Mucosa of rectum (tissue), 2 donors: ENCODE measurements at regions not wholly inside any gene's neighbourhood (a gene's known extent, or its start where the extent isn't known, plus 50 kb on each side); places are given as distances from the start of the nearest gene placed in this dataset.

Source experiments
- H3K27ac ChIP-seq, 2 donors: one replicate each; pipeline ENCODE4 v1.7.0; 2013; ENCODE audit warnings: inconsistent platforms in 2 of 2, low read depth in 2 of 2, low read length in 2 of 2
- H3K27me3 ChIP-seq, 2 donors: one replicate each; pipeline ENCODE4 v1.7.0; 2013; ENCODE audit warnings: low read length in 2 of 2; ENCODE audit not compliant: control insufficient read depth in 2 of 2, insufficient read depth in 2 of 2
- H3K36me3 ChIP-seq, 2 donors: one replicate each; pipeline ENCODE4 v1.7.0; 2013; ENCODE audit warnings: low read length in 2 of 2; ENCODE audit not compliant: control insufficient read depth in 2 of 2, insufficient read depth in 2 of 2
- H3K4me1 ChIP-seq, 2 donors: one replicate each; pipeline ENCODE4 v1.7.0; 2013; ENCODE audit warnings: low read length in 2 of 2, mild to moderate bottlenecking in 1 of 2; ENCODE audit not compliant: control insufficient read depth in 2 of 2, insufficient read depth in 2 of 2
- H3K4me3 ChIP-seq, 2 donors: one replicate each; pipeline ENCODE4 v1.7.0; 2013; ENCODE audit warnings: low read length in 2 of 2
- H3K9ac ChIP-seq, 2 donors: one replicate each; pipeline ENCODE4 v1.7.0; 2013; ENCODE audit warnings: low read length in 2 of 2, low read depth in 1 of 2, mild to moderate bottlenecking in 1 of 2
- H3K9me3 ChIP-seq, 2 donors: one replicate each; pipeline ENCODE4 v1.7.0; 2013; ENCODE audit warnings: low read length in 2 of 2; ENCODE audit not compliant: control insufficient read depth in 2 of 2
- donor health status: healthy.
- donor health status: Normal muscosa, but diverticular disease.

- Histone ChIP-seq H3K36me3 (no peaks in the 10 kb centered on the region), H3K9ac (no peak overlapping the region), H3K4me3 (no peak overlapping the region), H3K27ac (no peak overlapping the region), H3K4me1 (no peaks in the 10 kb centered on the region), H3K27me3 (no peaks in the 10 kb centered on the region), H3K9me3 (no peaks in the 10 kb centered on the region)
These were observed 290.4 kb upstream of the CAND1 start for GRCh38 chr12:66978802-66979201.

GRCh38 chr12:66979251-66979650 is 289.9 kb upstream of the CAND1 start:
- no peak overlapping the region for H3K9ac ChIP-seq
- H3K4me3 ChIP-seq = no peak overlapping the region
- H3K9me3 ChIP-seq = no peaks in the 10 kb centered on the region
- no peaks in the 10 kb centered on the region for H3K4me1 ChIP-seq
- no peak overlapping the region for H3K27ac ChIP-seq
- no peaks in the 10 kb centered on the region for H3K36me3 ChIP-seq
- H3K27me3 ChIP-seq = no peaks in the 10 kb centered on the region

GRCh38 chr12:66984077-66984476 is 285.1 kb upstream of the CAND1 start:
- H3K36me3 ChIP-seq = no peaks in the 10 kb centered on the region
- no peaks in the 10 kb centered on the region for H3K27me3 ChIP-seq
- no peak overlapping the region for H3K9ac ChIP-seq
- no peak overlapping the region for H3K27ac ChIP-seq
- H3K4me1 ChIP-seq = no peaks in the 10 kb centered on the region
- no peak overlapping the region for H3K4me3 ChIP-seq
- H3K9me3 ChIP-seq = no peaks in the 10 kb centered on the region

- Histone ChIP-seq H3K36me3 (no peaks in the 10 kb centered on the region), H3K4me3 (no peak overlapping the region), H3K27ac (no peak overlapping the region), H3K4me1 (no peaks in the 10 kb centered on the region), H3K27me3 (no peaks in the 10 kb centered on the region), H3K9me3 (no peaks in the 10 kb centered on the region), H3K9ac (no peak overlapping the region)
These were observed 284.2 kb upstream of the CAND1 start for GRCh38 chr12:66984962-66985361.

- H3K4me1 ChIP-seq = no peaks in the 10 kb centered on the region
- no peaks in the 10 kb centered on the region for H3K9me3 ChIP-seq
- no peak overlapping the region for H3K4me3 ChIP-seq
- no peaks in the 10 kb centered on the region for H3K27me3 ChIP-seq
- H3K27ac ChIP-seq = no peak overlapping the region
- H3K9ac ChIP-seq = no peak overlapping the region
- H3K36me3 ChIP-seq = no peaks in the 10 kb centered on the region
These were observed 270.0 kb upstream of the CAND1 start for GRCh38 chr12:66999141-66999540.

- no peaks in the 10 kb centered on the region for H3K4me1 ChIP-seq
- H3K27me3 ChIP-seq = no peaks in the 10 kb centered on the region
- no peak overlapping the region for H3K27ac ChIP-seq
- no peak overlapping the region for H3K4me3 ChIP-seq
- no peaks in the 10 kb centered on the region for H3K9me3 ChIP-seq
- H3K9ac ChIP-seq = no peak overlapping the region
- H3K36me3 ChIP-seq = no peaks in the 10 kb centered on the region
These were observed 267.9 kb upstream of the CAND1 start for GRCh38 chr12:67001251-67001650.

- no peak overlapping the region for H3K9ac ChIP-seq
- H3K9me3 ChIP-seq = no peaks in the 10 kb centered on the region
- H3K4me1 ChIP-seq = no peaks in the 10 kb centered on the region
- H3K36me3 ChIP-seq = no peaks in the 10 kb centered on the region
- no peak overlapping the region for H3K4me3 ChIP-seq
- H3K27me3 ChIP-seq = no peaks in the 10 kb centered on the region
- no peak overlapping the region for H3K27ac ChIP-seq
These were observed 266.4 kb upstream of the CAND1 start for GRCh38 chr12:67002720-67003119.

- no peaks in the 10 kb centered on the region for H3K36me3 ChIP-seq
- no peaks in the 10 kb centered on the region for H3K9me3 ChIP-seq
- no peaks in the 10 kb centered on the region for H3K27me3 ChIP-seq
- H3K4me1 ChIP-seq = no peaks in the 10 kb centered on the region
- no peak overlapping the region for H3K4me3 ChIP-seq
- no peak overlapping the region for H3K27ac ChIP-seq
- H3K9ac ChIP-seq = no peak overlapping the region
These were observed 262.5 kb upstream of the CAND1 start for GRCh38 chr12:67006610-67007009.

GRCh38 chr12:67014642-67015041 is 254.5 kb upstream of the CAND1 start:
- H3K4me1 ChIP-seq = no peaks in the 10 kb centered on the region
- no peak overlapping the region for H3K9ac ChIP-seq
- no peak overlapping the region for H3K4me3 ChIP-seq
- no peaks in the 10 kb centered on the region for H3K9me3 ChIP-seq
- no peak overlapping the region for H3K27ac ChIP-seq
- no peaks in the 10 kb centered on the region for H3K27me3 ChIP-seq
- no peaks in the 10 kb centered on the region for H3K36me3 ChIP-seq

- no peak overlapping the region for H3K27ac ChIP-seq
- H3K27me3 ChIP-seq = no peaks in the 10 kb centered on the region
- H3K4me1 ChIP-seq = no peaks in the 10 kb centered on the region
These were observed 251.1 kb upstream of the CAND1 start for GRCh38 chr12:67018105-67018504.

GRCh38 chr12:67019070-67019469 is 250.1 kb upstream of the CAND1 start:
- no peak overlapping the region for H3K4me3 ChIP-seq
- H3K36me3 ChIP-seq = no peaks in the 10 kb centered on the region
- H3K4me1 ChIP-seq = no peaks in the 10 kb centered on the region
- H3K9me3 ChIP-seq = no peaks in the 10 kb centered on the region
- no peak overlapping the region for H3K27ac ChIP-seq
- H3K9ac ChIP-seq = no peak overlapping the region
- no peaks in the 10 kb centered on the region for H3K27me3 ChIP-seq

More at GRCh38 chr12:67018105-67018504, 251.1 kb upstream of the CAND1 start:
- no peak overlapping the region for H3K4me3 ChIP-seq
- H3K9ac ChIP-seq = no peak overlapping the region
- H3K36me3 ChIP-seq = no peaks in the 10 kb centered on the region
- H3K9me3 ChIP-seq = no peaks in the 10 kb centered on the region
